ENCODE measurements at regions not wholly inside any gene's neighbourhood (a gene's known extent, or its start where the extent isn't known, plus 50 kb on each side); places are given as distances from the start of the nearest gene placed in this dataset.

GRCh38 chr3:191518861-191519260 is 57.9 kb downstream of the PYDC2 start:
- DNase-seq (ENCODE audit: low read depth, low spot score): no peak
- TF ChIP-seq, protein P1, sequence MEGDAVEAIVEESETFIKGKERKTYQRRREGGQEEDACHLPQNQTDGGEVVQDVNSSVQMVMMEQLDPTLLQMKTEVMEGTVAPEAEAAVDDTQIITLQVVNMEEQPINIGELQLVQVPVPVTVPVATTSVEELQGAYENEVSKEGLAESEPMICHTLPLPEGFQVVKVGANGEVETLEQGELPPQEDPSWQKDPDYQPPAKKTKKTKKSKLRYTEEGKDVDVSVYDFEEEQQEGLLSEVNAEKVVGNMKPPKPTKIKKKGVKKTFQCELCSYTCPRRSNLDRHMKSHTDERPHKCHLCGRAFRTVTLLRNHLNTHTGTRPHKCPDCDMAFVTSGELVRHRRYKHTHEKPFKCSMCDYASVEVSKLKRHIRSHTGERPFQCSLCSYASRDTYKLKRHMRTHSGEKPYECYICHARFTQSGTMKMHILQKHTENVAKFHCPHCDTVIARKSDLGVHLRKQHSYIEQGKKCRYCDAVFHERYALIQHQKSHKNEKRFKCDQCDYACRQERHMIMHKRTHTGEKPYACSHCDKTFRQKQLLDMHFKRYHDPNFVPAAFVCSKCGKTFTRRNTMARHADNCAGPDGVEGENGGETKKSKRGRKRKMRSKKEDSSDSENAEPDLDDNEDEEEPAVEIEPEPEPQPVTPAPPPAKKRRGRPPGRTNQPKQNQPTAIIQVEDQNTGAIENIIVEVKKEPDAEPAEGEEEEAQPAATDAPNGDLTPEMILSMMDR (conservative IDR thresholded peaks at IDR 0.05): no peak
- Mint-ChIP-seq H3K4me1 (no peaks in the 10 kb centered on the region), H3K27me3 (ENCODE audit: low read depth) (no peaks in the 10 kb centered on the region), H3K27ac (ENCODE audit: unreplicated experiment) (no peak overlapping the region), H3K4me3 (no peak overlapping the region), H3K36me3 (ENCODE audit: low read depth) (no peaks in the 10 kb centered on the region), H3K9me3 (peaks cover 2% of the 10 kb centered on the region)

DNA sequence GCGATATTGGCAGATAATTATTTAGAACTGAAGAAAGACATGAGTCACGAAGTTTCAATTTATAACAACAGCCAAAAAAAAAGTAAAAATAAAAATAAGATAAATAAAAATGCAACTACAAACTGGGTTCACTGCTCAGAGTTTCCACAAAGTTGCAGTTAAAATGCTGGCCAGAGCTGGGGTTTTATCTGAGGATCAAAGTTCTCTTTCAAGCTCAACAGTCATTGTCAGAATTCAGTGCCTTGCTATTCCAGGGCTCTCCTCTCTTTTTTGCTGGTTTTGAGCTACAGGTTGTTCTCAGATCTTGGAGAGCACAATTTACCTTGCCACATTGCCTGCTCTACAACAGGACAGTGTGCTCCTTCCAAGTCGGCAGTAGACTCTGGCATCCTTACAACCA is 60.1 kb downstream of the PYDC2 start:
- H3K27me3 Mint-ChIP-seq (ENCODE audit: low read depth): no peaks in the 10 kb centered on the region
- H3K4me3 Mint-ChIP-seq: no peak overlapping the region
- TF ChIP-seq, protein P1 (conservative IDR thresholded peaks at IDR 0.05): no peak
- H3K4me1 Mint-ChIP-seq: no peaks in the 10 kb centered on the region
- no peak overlapping the region for H3K27ac Mint-ChIP-seq (ENCODE audit: unreplicated experiment)
- H3K36me3 Mint-ChIP-seq (ENCODE audit: low read depth): no peaks in the 10 kb centered on the region
- peaks cover 2% of the 10 kb centered on the region for H3K9me3 Mint-ChIP-seq
- DNase-seq (ENCODE audit: low read depth, low spot score): no peak

GRCh38 chr3:191523148-191523547 is 62.2 kb downstream of the PYDC2 start:
- Mint-ChIP-seq H3K4me3 (no peak overlapping the region), H3K4me1 (no peaks in the 10 kb centered on the region), H3K27me3 (ENCODE audit: low read depth) (no peaks in the 10 kb centered on the region), H3K36me3 (ENCODE audit: low read depth) (no peaks in the 10 kb centered on the region), H3K27ac (ENCODE audit: unreplicated experiment) (no peak overlapping the region), H3K9me3 (no peaks in the 10 kb centered on the region)
- TF ChIP-seq, protein P1 (conservative IDR thresholded peaks at IDR 0.05): no peak
- no peak for DNase-seq (ENCODE audit: low read depth, low spot score)

- H3K4me1 Mint-ChIP-seq: no peaks in the 10 kb centered on the region
- no peak overlapping the region for H3K4me3 Mint-ChIP-seq
- no peaks in the 10 kb centered on the region for H3K36me3 Mint-ChIP-seq (ENCODE audit: low read depth)
- no peak overlapping the region for H3K27ac Mint-ChIP-seq (ENCODE audit: unreplicated experiment)
- DNase-seq (ENCODE audit: low read depth, low spot score): no peak
- H3K9me3 Mint-ChIP-seq: no peaks in the 10 kb centered on the region
- TF ChIP-seq, protein P1 (conservative IDR thresholded peaks at IDR 0.05): no peak
- H3K27me3 Mint-ChIP-seq (ENCODE audit: low read depth): no peaks in the 10 kb centered on the region
Measured at GRCh38 chr3:191528589-191528988, 67.6 kb downstream of the PYDC2 start.

DNA sequence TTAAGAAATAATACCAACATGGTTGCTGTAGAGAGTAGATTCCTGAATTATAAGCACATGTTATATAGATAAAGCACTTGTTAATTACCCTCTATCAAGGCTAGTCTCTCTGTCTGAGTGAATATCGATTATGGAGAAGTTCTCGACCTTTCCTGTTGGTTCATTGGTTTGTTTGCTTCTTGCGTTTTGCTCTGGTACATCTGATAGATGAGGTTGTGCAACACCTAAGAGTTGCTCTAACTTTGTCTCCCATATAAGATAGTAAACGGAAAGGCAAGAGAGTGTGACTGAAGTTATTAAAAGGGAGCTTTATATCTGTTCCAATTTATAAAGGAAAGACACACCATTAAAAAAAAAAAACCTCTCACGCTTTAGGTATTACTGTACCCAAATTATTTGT is 69.0 kb downstream of the PYDC2 start:
- Mint-ChIP-seq H3K4me3 (no peak overlapping the region), H3K27ac (ENCODE audit: unreplicated experiment) (no peak overlapping the region), H3K36me3 (ENCODE audit: low read depth) (no peaks in the 10 kb centered on the region), H3K9me3 (peaks cover 2% of the 10 kb centered on the region), H3K27me3 (ENCODE audit: low read depth) (no peaks in the 10 kb centered on the region), H3K4me1 (no peaks in the 10 kb centered on the region)
- DNase-seq (ENCODE audit: low read depth, low spot score): no peak
- TF ChIP-seq, protein P1 (conservative IDR thresholded peaks at IDR 0.05): no peak
